ENCODE measurements at regions not wholly inside any gene's neighbourhood (a gene's known extent, or its start where the extent isn't known, plus 50 kb on each side); places are given as distances from the start of the nearest gene placed in this dataset.

- Mint-ChIP-seq H3K27me3 (ENCODE audit: low read depth) (peaks cover 28% of the 10 kb centered on the region), H3K4me1 (ENCODE audit: low read depth) (no peaks in the 10 kb centered on the region), H3K27ac (ENCODE audit: unreplicated experiment) (no peak overlapping the region), H3K9me3 (ENCODE audit: low read depth) (peaks cover 2% of the 10 kb centered on the region), H3K4me3 (ENCODE audit: unreplicated experiment) (no peak overlapping the region), H3K36me3 (ENCODE audit: low read depth) (no peaks in the 10 kb centered on the region)
- TF ChIP-seq CTCF (IDR thresholded peaks at IDR 0.05), result no peak
- no peak for DNase-seq (ENCODE audit: low spot score)
Observed at GRCh38 chr6:105651969-105652368, 249.1 kb upstream of the PREP start.

GRCh38 chr6:105650347-105650746, 247.5 kb upstream of the PREP start:
- no peak overlapping the region for H3K4me3 Mint-ChIP-seq (ENCODE audit: unreplicated experiment)
- no peaks in the 10 kb centered on the region for H3K36me3 Mint-ChIP-seq (ENCODE audit: low read depth)
- H3K4me1 Mint-ChIP-seq (ENCODE audit: low read depth), result no peaks in the 10 kb centered on the region
- DNase-seq (ENCODE audit: low spot score), result no peak
- peaks cover 2% of the 10 kb centered on the region for H3K9me3 Mint-ChIP-seq (ENCODE audit: low read depth)
- no peak overlapping the region for H3K27ac Mint-ChIP-seq (ENCODE audit: unreplicated experiment)
- TF ChIP-seq CTCF (IDR thresholded peaks at IDR 0.05), result no peak
- H3K27me3 Mint-ChIP-seq (ENCODE audit: low read depth), result peaks cover 28% of the 10 kb centered on the region

- no peak for DNase-seq (ENCODE audit: low spot score)
- H3K27me3 Mint-ChIP-seq (ENCODE audit: low read depth), result peaks cover 25% of the 10 kb centered on the region
- H3K4me1 Mint-ChIP-seq (ENCODE audit: low read depth), result no peaks in the 10 kb centered on the region
- H3K4me3 Mint-ChIP-seq (ENCODE audit: unreplicated experiment), result no peak overlapping the region
- no peak overlapping the region for H3K27ac Mint-ChIP-seq (ENCODE audit: unreplicated experiment)
- TF ChIP-seq CTCF (IDR thresholded peaks at IDR 0.05), result no peak
- no peaks in the 10 kb centered on the region for H3K36me3 Mint-ChIP-seq (ENCODE audit: low read depth)
- H3K9me3 Mint-ChIP-seq (ENCODE audit: low read depth), result no peaks in the 10 kb centered on the region
Observed at GRCh38 chr6:105649192-105649591, 246.3 kb upstream of the PREP start.

GRCh38 chr6:105648276-105648675, 245.4 kb upstream of the PREP start:
- no peaks in the 10 kb centered on the region for H3K4me1 Mint-ChIP-seq (ENCODE audit: low read depth)
- peaks cover 23% of the 10 kb centered on the region for H3K27me3 Mint-ChIP-seq (ENCODE audit: low read depth)
- H3K9me3 Mint-ChIP-seq (ENCODE audit: low read depth), result no peaks in the 10 kb centered on the region
- TF ChIP-seq CTCF (IDR thresholded peaks at IDR 0.05), result no peak
- no peak for DNase-seq (ENCODE audit: low spot score)
- no peak overlapping the region for H3K4me3 Mint-ChIP-seq (ENCODE audit: unreplicated experiment)
- no peak overlapping the region for H3K27ac Mint-ChIP-seq (ENCODE audit: unreplicated experiment)
- no peaks in the 10 kb centered on the region for H3K36me3 Mint-ChIP-seq (ENCODE audit: low read depth)

- Mint-ChIP-seq H3K9me3 (ENCODE audit: low read depth) (no peaks in the 10 kb centered on the region), H3K27ac (ENCODE audit: unreplicated experiment) (no peak overlapping the region), H3K4me1 (ENCODE audit: low read depth) (no peaks in the 10 kb centered on the region), H3K36me3 (ENCODE audit: low read depth) (no peaks in the 10 kb centered on the region), H3K4me3 (ENCODE audit: unreplicated experiment) (no peak overlapping the region), H3K27me3 (ENCODE audit: low read depth) (peaks cover 16% of the 10 kb centered on the region)
- DNase-seq (ENCODE audit: low spot score), result no peak
- no peak for TF ChIP-seq CTCF (IDR thresholded peaks at IDR 0.05)
Observed at GRCh38 chr6:105646391-105646867, 243.5 kb upstream of the PREP start.
